ENCODE measurements at regions not wholly inside any gene's neighbourhood (a gene's known extent, or its start where the extent isn't known, plus 50 kb on each side); places are given as distances from the start of the nearest gene placed in this dataset.

DNA sequence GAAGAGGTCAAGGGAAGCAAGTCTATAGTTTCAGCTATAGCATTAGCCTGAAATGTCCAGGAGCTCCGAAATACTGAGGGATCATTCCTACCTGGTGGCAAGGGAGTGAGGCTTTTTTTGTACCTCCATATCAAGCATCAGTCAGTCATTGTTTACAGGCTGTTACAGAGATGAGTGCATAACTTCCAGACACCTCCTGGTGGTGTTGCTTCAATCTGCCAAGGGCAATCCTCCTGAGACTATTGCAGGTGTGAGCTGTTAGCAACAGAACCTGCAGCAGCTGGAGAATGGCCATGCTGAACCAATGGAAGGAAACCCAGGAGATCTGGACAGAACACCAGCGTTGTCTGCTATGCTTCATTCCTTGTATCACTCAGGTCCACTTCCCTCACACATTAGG lies 80.0 kb upstream of the SLC8A3 start:
- TF ChIP-seq POLR2AphosphoS5 (IDR thresholded peaks at IDR 0.05): no peak
- TF ChIP-seq, protein P1, sequence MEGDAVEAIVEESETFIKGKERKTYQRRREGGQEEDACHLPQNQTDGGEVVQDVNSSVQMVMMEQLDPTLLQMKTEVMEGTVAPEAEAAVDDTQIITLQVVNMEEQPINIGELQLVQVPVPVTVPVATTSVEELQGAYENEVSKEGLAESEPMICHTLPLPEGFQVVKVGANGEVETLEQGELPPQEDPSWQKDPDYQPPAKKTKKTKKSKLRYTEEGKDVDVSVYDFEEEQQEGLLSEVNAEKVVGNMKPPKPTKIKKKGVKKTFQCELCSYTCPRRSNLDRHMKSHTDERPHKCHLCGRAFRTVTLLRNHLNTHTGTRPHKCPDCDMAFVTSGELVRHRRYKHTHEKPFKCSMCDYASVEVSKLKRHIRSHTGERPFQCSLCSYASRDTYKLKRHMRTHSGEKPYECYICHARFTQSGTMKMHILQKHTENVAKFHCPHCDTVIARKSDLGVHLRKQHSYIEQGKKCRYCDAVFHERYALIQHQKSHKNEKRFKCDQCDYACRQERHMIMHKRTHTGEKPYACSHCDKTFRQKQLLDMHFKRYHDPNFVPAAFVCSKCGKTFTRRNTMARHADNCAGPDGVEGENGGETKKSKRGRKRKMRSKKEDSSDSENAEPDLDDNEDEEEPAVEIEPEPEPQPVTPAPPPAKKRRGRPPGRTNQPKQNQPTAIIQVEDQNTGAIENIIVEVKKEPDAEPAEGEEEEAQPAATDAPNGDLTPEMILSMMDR (IDR thresholded peaks at IDR 0.05): no peak

All from transverse colon (tissue), 4 donors.